ENCODE measurements at regions not wholly inside any gene's neighbourhood (a gene's known extent, or its start where the extent isn't known, plus 50 kb on each side); places are given as distances from the start of the nearest gene placed in this dataset.

DNA sequence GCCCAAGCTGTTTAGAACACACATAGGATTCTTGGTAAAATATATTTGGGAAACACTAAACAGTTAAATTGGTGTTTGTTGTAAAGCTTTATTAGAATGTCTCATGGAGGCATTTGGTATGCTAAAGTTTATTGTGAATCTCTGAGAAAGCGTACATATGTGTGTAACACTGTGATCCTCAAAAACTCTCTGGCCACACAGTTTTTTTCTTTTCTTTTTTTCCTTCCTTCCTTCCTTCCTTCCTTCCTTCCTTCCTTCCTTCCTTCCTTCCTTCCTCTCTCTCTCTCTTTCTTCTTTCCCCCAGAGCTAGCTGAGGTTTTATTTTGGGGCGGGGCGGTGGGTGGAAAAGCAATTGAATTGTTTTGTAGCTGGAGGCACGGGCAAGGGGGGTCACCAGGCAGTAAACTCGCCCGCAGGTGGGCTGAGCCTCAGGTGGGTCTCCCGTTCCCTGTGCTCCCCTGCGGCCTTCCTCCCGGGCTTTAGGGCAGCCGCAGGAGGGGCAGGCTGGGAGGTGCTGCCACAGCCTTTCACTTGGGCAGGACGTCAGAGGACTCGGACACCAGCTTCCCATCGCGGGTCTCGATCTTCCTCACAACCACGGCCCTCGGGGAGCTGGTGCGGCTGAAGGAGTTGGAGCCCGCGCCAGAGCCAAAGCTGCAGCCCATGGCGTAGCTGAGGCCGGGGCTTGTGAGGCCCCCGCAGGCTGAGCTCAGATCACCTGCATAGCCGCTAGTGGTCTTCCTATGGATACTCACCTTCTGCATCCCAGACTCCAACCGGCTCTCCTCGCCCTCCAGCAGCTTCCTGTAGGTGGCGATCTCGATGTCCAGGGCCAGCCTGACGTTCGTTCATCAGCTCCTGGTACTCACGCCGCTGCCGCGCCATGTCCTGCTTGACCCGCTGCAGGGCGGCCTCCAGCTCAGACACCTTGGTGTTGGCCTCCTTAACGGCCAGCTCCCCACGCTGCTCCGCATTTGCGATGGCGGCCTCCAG is 459.0 kb downstream of the GATA3 start:
- TF ChIP-seq, protein P1, sequence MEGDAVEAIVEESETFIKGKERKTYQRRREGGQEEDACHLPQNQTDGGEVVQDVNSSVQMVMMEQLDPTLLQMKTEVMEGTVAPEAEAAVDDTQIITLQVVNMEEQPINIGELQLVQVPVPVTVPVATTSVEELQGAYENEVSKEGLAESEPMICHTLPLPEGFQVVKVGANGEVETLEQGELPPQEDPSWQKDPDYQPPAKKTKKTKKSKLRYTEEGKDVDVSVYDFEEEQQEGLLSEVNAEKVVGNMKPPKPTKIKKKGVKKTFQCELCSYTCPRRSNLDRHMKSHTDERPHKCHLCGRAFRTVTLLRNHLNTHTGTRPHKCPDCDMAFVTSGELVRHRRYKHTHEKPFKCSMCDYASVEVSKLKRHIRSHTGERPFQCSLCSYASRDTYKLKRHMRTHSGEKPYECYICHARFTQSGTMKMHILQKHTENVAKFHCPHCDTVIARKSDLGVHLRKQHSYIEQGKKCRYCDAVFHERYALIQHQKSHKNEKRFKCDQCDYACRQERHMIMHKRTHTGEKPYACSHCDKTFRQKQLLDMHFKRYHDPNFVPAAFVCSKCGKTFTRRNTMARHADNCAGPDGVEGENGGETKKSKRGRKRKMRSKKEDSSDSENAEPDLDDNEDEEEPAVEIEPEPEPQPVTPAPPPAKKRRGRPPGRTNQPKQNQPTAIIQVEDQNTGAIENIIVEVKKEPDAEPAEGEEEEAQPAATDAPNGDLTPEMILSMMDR (conservative IDR thresholded peaks at IDR 0.05): no peak
- no peak for TF ChIP-seq EZH2 (IDR thresholded peaks at IDR 0.05; ENCODE audit: low read depth)
